ENCODE measurements at regions not wholly inside any gene's neighbourhood (a gene's known extent, or its start where the extent isn't known, plus 50 kb on each side); places are given as distances from the start of the nearest gene placed in this dataset.
A peak's percentile ranks its signal among the peaks of the same experiment; 100 is the strongest.

- Histone ChIP-seq H3K36me3 (ENCODE audit: control insufficient read depth in 5 of 5, insufficient read depth in 5 of 5, low read length in 5 of 5) (no peaks in the 10 kb centered on the region), H3K27me3 (ENCODE audit: control insufficient read depth in 5 of 5, insufficient read depth in 4 of 5, low read length in 5 of 5) (no peaks in the 10 kb centered on the region), H3K9ac (ENCODE audit: low read length in 5 of 5) (no peak overlapping the region), H3K4me3 (ENCODE audit: low read depth in 1 of 5, low read length in 5 of 5) (peak overlapping the region in 2 of 5 donors; percentile 1 to 37), H3K4me1 (ENCODE audit: control insufficient read depth in 5 of 5, insufficient read depth in 5 of 5, low read length in 5 of 5) (peaks cover 0 to 10% (median 5%) of the 10 kb centered on the region in 5 donors), H3K27ac (ENCODE audit: low read depth, low read length) (no peak overlapping the region), H3K9me3 (ENCODE audit: control insufficient read depth in 5 of 5, low read length in 5 of 5) (no peaks in the 10 kb centered on the region)
Observed at GRCh38 chr9:16092142-16093091, 539.6 kb downstream of the CCDC171 start.

- Histone ChIP-seq H3K27me3 (ENCODE audit: control insufficient read depth in 5 of 5, insufficient read depth in 4 of 5, low read length in 5 of 5) (no peaks in the 10 kb centered on the region), H3K36me3 (ENCODE audit: control insufficient read depth in 5 of 5, insufficient read depth in 5 of 5, low read length in 5 of 5) (no peaks in the 10 kb centered on the region), H3K4me3 (ENCODE audit: low read depth in 1 of 5, low read length in 5 of 5) (no peak overlapping the region), H3K4me1 (ENCODE audit: control insufficient read depth in 5 of 5, insufficient read depth in 5 of 5, low read length in 5 of 5) (peaks cover 2 to 21% (median 20%) of the 10 kb centered on the region in 5 donors), H3K9me3 (ENCODE audit: control insufficient read depth in 5 of 5, low read length in 5 of 5) (no peaks in the 10 kb centered on the region), H3K9ac (ENCODE audit: low read length in 5 of 5) (no peak overlapping the region), H3K27ac (ENCODE audit: low read depth, low read length) (no peak overlapping the region)
Observed at GRCh38 chr9:16098306-16098705, 545.5 kb downstream of the CCDC171 start.

- Histone ChIP-seq H3K4me1 (ENCODE audit: control insufficient read depth in 5 of 5, insufficient read depth in 5 of 5, low read length in 5 of 5) (peaks cover 2 to 31% (median 21%) of the 10 kb centered on the region in 5 donors), H3K27ac (ENCODE audit: low read depth, low read length) (no peak overlapping the region), H3K9ac (ENCODE audit: low read length in 5 of 5) (no peak overlapping the region), H3K9me3 (ENCODE audit: control insufficient read depth in 5 of 5, low read length in 5 of 5) (no peaks in the 10 kb centered on the region), H3K27me3 (ENCODE audit: control insufficient read depth in 5 of 5, insufficient read depth in 4 of 5, low read length in 5 of 5) (no peaks in the 10 kb centered on the region), H3K36me3 (ENCODE audit: control insufficient read depth in 5 of 5, insufficient read depth in 5 of 5, low read length in 5 of 5) (no peaks in the 10 kb centered on the region), H3K4me3 (ENCODE audit: low read depth in 1 of 5, low read length in 5 of 5) (no peak overlapping the region)
Observed at GRCh38 chr9:16099732-16100536, 547.1 kb downstream of the CCDC171 start.

GRCh38 chr9:16100537-16101091 is 547.8 kb downstream of the CCDC171 start:
- Histone ChIP-seq H3K4me1 (ENCODE audit: control insufficient read depth in 5 of 5, insufficient read depth in 5 of 5, low read length in 5 of 5) (peaks cover 2 to 32% (median 21%) of the 10 kb centered on the region in 5 donors), H3K4me3 (ENCODE audit: low read depth in 1 of 5, low read length in 5 of 5) (peak overlapping the region in 2 of 5 donors; percentile 3 to 27), H3K27ac (ENCODE audit: low read depth, low read length) (no peak overlapping the region), H3K36me3 (ENCODE audit: control insufficient read depth in 5 of 5, insufficient read depth in 5 of 5, low read length in 5 of 5) (no peaks in the 10 kb centered on the region), H3K9ac (ENCODE audit: low read length in 5 of 5) (peak overlapping the region in 1 of 5 donors; percentile 22), H3K9me3 (ENCODE audit: control insufficient read depth in 5 of 5, low read length in 5 of 5) (no peaks in the 10 kb centered on the region), H3K27me3 (ENCODE audit: control insufficient read depth in 5 of 5, insufficient read depth in 4 of 5, low read length in 5 of 5) (no peaks in the 10 kb centered on the region)

- H3K4me1 ChIP-seq (ENCODE audit: control insufficient read depth in 5 of 5, insufficient read depth in 5 of 5, low read length in 5 of 5) = peaks cover 2 to 46% (median 24%) of the 10 kb centered on the region in 5 donors
- no peaks in the 10 kb centered on the region for H3K9me3 ChIP-seq (ENCODE audit: control insufficient read depth in 5 of 5, low read length in 5 of 5)
- no peak overlapping the region for H3K4me3 ChIP-seq (ENCODE audit: low read depth in 1 of 5, low read length in 5 of 5)
- H3K36me3 ChIP-seq (ENCODE audit: control insufficient read depth in 5 of 5, insufficient read depth in 5 of 5, low read length in 5 of 5) = no peaks in the 10 kb centered on the region
- no peaks in the 10 kb centered on the region for H3K27me3 ChIP-seq (ENCODE audit: control insufficient read depth in 5 of 5, insufficient read depth in 4 of 5, low read length in 5 of 5)
- H3K27ac ChIP-seq (ENCODE audit: low read depth, low read length) = no peak overlapping the region
- no peak overlapping the region for H3K9ac ChIP-seq (ENCODE audit: low read length in 5 of 5)
Observed at GRCh38 chr9:16102154-16102553, 549.3 kb downstream of the CCDC171 start.

- Histone ChIP-seq H3K9me3 (ENCODE audit: control insufficient read depth in 5 of 5, low read length in 5 of 5) (no peaks in the 10 kb centered on the region), H3K36me3 (ENCODE audit: control insufficient read depth in 5 of 5, insufficient read depth in 5 of 5, low read length in 5 of 5) (no peaks in the 10 kb centered on the region), H3K4me3 (ENCODE audit: low read depth in 1 of 5, low read length in 5 of 5) (no peak overlapping the region), H3K4me1 (ENCODE audit: control insufficient read depth in 5 of 5, insufficient read depth in 5 of 5, low read length in 5 of 5) (peaks cover 2 to 46% (median 24%) of the 10 kb centered on the region in 5 donors), H3K27ac (ENCODE audit: low read depth, low read length) (peak overlapping the region; percentile 35), H3K27me3 (ENCODE audit: control insufficient read depth in 5 of 5, insufficient read depth in 4 of 5, low read length in 5 of 5) (no peaks in the 10 kb centered on the region), H3K9ac (ENCODE audit: low read length in 5 of 5) (no peak overlapping the region)
Observed at GRCh38 chr9:16103620-16104397, 551.0 kb downstream of the CCDC171 start.

- no peak overlapping the region for H3K27ac ChIP-seq (ENCODE audit: low read depth, low read length)
- H3K9me3 ChIP-seq (ENCODE audit: control insufficient read depth in 5 of 5, low read length in 5 of 5) = no peaks in the 10 kb centered on the region
- no peak overlapping the region for H3K4me3 ChIP-seq (ENCODE audit: low read depth in 1 of 5, low read length in 5 of 5)
- no peaks in the 10 kb centered on the region for H3K36me3 ChIP-seq (ENCODE audit: control insufficient read depth in 5 of 5, insufficient read depth in 5 of 5, low read length in 5 of 5)
- H3K4me1 ChIP-seq (ENCODE audit: control insufficient read depth in 5 of 5, insufficient read depth in 5 of 5, low read length in 5 of 5) = peaks cover 2 to 42% (median 20%) of the 10 kb centered on the region in 5 donors
- no peaks in the 10 kb centered on the region for H3K27me3 ChIP-seq (ENCODE audit: control insufficient read depth in 5 of 5, insufficient read depth in 4 of 5, low read length in 5 of 5)
- no peak overlapping the region for H3K9ac ChIP-seq (ENCODE audit: low read length in 5 of 5)
Observed at GRCh38 chr9:16105168-16106020, 552.6 kb downstream of the CCDC171 start.

GRCh38 chr9:16106021-16106571 is 553.3 kb downstream of the CCDC171 start:
- Histone ChIP-seq H3K4me3 (ENCODE audit: low read depth in 1 of 5, low read length in 5 of 5) (no peak overlapping the region), H3K9ac (ENCODE audit: low read length in 5 of 5) (no peak overlapping the region), H3K27me3 (ENCODE audit: control insufficient read depth in 5 of 5, insufficient read depth in 4 of 5, low read length in 5 of 5) (no peaks in the 10 kb centered on the region), H3K9me3 (ENCODE audit: control insufficient read depth in 5 of 5, low read length in 5 of 5) (no peaks in the 10 kb centered on the region), H3K27ac (ENCODE audit: low read depth, low read length) (no peak overlapping the region), H3K4me1 (ENCODE audit: control insufficient read depth in 5 of 5, insufficient read depth in 5 of 5, low read length in 5 of 5) (peaks cover 2 to 35% (median 13%) of the 10 kb centered on the region in 5 donors), H3K36me3 (ENCODE audit: control insufficient read depth in 5 of 5, insufficient read depth in 5 of 5, low read length in 5 of 5) (no peaks in the 10 kb centered on the region)
